ENCODE measurements at regions not wholly inside any gene's neighbourhood (a gene's known extent, or its start where the extent isn't known, plus 50 kb on each side); places are given as distances from the start of the nearest gene placed in this dataset.

- H3K79me2 ChIP-seq (ENCODE audit: insufficient read depth), result peaks cover 11% of the 10 kb centered on the region
- H4K20me1 ChIP-seq (ENCODE audit: insufficient read depth), result no peaks in the 10 kb centered on the region
- no peak overlapping the region for H3K4me2 ChIP-seq (ENCODE audit: unreplicated experiment)
- H3K9me3 ChIP-seq (ENCODE audit: low read depth), result no peaks in the 10 kb centered on the region
- DNase-seq, result no peak
- H3K9ac ChIP-seq, result no peak overlapping the region
- H3K4me3 ChIP-seq, result no peak overlapping the region
- TF ChIP-seq EZH2phosphoT487 (IDR thresholded peaks at IDR 0.05; ENCODE audit: insufficient read depth, low read depth) (no peak), EZH2 (IDR thresholded peaks at IDR 0.05; ENCODE audit: insufficient read depth, poor library complexity, severe bottlenecking) (no peak)
- no peak overlapping the region for H3K27ac ChIP-seq
- peaks cover 30% of the 10 kb centered on the region for H3K4me1 ChIP-seq (ENCODE audit: insufficient read depth)
- no peak overlapping the region for H2AFZ ChIP-seq
- no peaks in the 10 kb centered on the region for H3K27me3 ChIP-seq (replicated peaks; ENCODE audit: insufficient read depth)
- H3K36me3 ChIP-seq (ENCODE audit: low read depth), result peaks cover 19% of the 10 kb centered on the region
- no peaks in the 10 kb centered on the region for H3K9me2 ChIP-seq (ENCODE audit: insufficient read depth)
- WGBS, 2 experiments (ENCODE audit: low coverage in 1 of 2, low lambda C conversion rate in 2 of 2, missing lambda C conversion rate in 2 of 2), result 87 to 90% methylated on average over 13 of the region's 13 CpGs
- peaks cover 15% of the 10 kb centered on the region for H3F3A ChIP-seq (ENCODE audit: insufficient read depth)
- in situ Hi-C loops (cut with MboI), result no loop called here
Observed at GRCh38 chr5:168088410-168089173, 202.9 kb upstream of the WWC1 start.

- no peak overlapping the region for H3K4me3 ChIP-seq
- no peaks in the 10 kb centered on the region for H4K20me1 ChIP-seq (ENCODE audit: insufficient read depth)
- TF ChIP-seq EZH2 (IDR thresholded peaks at IDR 0.05; ENCODE audit: insufficient read depth, poor library complexity, severe bottlenecking) (no peak), EZH2phosphoT487 (IDR thresholded peaks at IDR 0.05; ENCODE audit: insufficient read depth, low read depth) (no peak)
- no peak for DNase-seq
- H3K36me3 ChIP-seq (ENCODE audit: low read depth), result peaks cover 19% of the 10 kb centered on the region
- WGBS, 2 experiments (ENCODE audit: low coverage in 1 of 2, low lambda C conversion rate in 2 of 2, missing lambda C conversion rate in 2 of 2), result 76 to 80% methylated on average over 4 of the region's 4 CpGs
- H3K4me1 ChIP-seq (ENCODE audit: insufficient read depth), result peaks cover 35% of the 10 kb centered on the region
- H3K9me2 ChIP-seq (ENCODE audit: insufficient read depth), result no peaks in the 10 kb centered on the region
- peaks cover 3% of the 10 kb centered on the region; the same call in 1 of the 2 replicates for H3K79me2 ChIP-seq (ENCODE audit: insufficient read depth)
- no peak overlapping the region for H3K4me2 ChIP-seq (ENCODE audit: unreplicated experiment)
- H3K9me3 ChIP-seq (ENCODE audit: low read depth), result no peaks in the 10 kb centered on the region
- in situ Hi-C loops (cut with MboI), result no loop called here
- no peak overlapping the region for H3K9ac ChIP-seq
- no peaks in the 10 kb centered on the region for H3K27me3 ChIP-seq (replicated peaks; ENCODE audit: insufficient read depth)
- no peak overlapping the region for H3K27ac ChIP-seq
- peaks cover 15% of the 10 kb centered on the region for H3F3A ChIP-seq (ENCODE audit: insufficient read depth)
- H2AFZ ChIP-seq, result no peak overlapping the region
Observed at GRCh38 chr5:168089201-168089887, 202.1 kb upstream of the WWC1 start.

- H3K4me2 ChIP-seq (ENCODE audit: unreplicated experiment), result no peak overlapping the region
- no peaks in the 10 kb centered on the region for H4K20me1 ChIP-seq (ENCODE audit: insufficient read depth)
- TF ChIP-seq EZH2 (IDR thresholded peaks at IDR 0.05; ENCODE audit: insufficient read depth, poor library complexity, severe bottlenecking) (no peak), EZH2phosphoT487 (IDR thresholded peaks at IDR 0.05; ENCODE audit: insufficient read depth, low read depth) (no peak)
- H3K79me2 ChIP-seq (ENCODE audit: insufficient read depth), result no peaks in the 10 kb centered on the region
- DNase-seq, result no peak
- H3K9me2 ChIP-seq (ENCODE audit: insufficient read depth), result no peaks in the 10 kb centered on the region
- H3F3A ChIP-seq (ENCODE audit: insufficient read depth), result 0 out of 2 replicates have a peak, but pooled peaks cover 7% of the 10 kb centered on the region
- H3K9me3 ChIP-seq (ENCODE audit: low read depth), result no peaks in the 10 kb centered on the region
- H2AFZ ChIP-seq, result no peak overlapping the region
- no peaks in the 10 kb centered on the region for H3K27me3 ChIP-seq (replicated peaks; ENCODE audit: insufficient read depth)
- H3K27ac ChIP-seq, result no peak overlapping the region
- WGBS, 2 experiments (ENCODE audit: low coverage in 1 of 2, low lambda C conversion rate in 2 of 2, missing lambda C conversion rate in 2 of 2), result 65 to 72% methylated on average over 8 of the region's 8 CpGs
- H3K9ac ChIP-seq, result no peak overlapping the region
- H3K4me1 ChIP-seq (ENCODE audit: insufficient read depth), result peaks cover 11% of the 10 kb centered on the region
- in situ Hi-C loops (cut with MboI), result no loop called here
- H3K4me3 ChIP-seq, result no peak overlapping the region
- H3K36me3 ChIP-seq (ENCODE audit: low read depth), result peaks cover 19% of the 10 kb centered on the region
Observed at GRCh38 chr5:168092209-168093185, 198.9 kb upstream of the WWC1 start.
